ENCODE measurements at regions not wholly inside any gene's neighbourhood (a gene's known extent, or its start where the extent isn't known, plus 50 kb on each side); places are given as distances from the start of the nearest gene placed in this dataset.

GRCh38 chr15:94744080-94744793 is 512.9 kb downstream of the MCTP2 start:
- DNase-seq (ENCODE audit: low read depth): no peak
- TF ChIP-seq, protein P1, sequence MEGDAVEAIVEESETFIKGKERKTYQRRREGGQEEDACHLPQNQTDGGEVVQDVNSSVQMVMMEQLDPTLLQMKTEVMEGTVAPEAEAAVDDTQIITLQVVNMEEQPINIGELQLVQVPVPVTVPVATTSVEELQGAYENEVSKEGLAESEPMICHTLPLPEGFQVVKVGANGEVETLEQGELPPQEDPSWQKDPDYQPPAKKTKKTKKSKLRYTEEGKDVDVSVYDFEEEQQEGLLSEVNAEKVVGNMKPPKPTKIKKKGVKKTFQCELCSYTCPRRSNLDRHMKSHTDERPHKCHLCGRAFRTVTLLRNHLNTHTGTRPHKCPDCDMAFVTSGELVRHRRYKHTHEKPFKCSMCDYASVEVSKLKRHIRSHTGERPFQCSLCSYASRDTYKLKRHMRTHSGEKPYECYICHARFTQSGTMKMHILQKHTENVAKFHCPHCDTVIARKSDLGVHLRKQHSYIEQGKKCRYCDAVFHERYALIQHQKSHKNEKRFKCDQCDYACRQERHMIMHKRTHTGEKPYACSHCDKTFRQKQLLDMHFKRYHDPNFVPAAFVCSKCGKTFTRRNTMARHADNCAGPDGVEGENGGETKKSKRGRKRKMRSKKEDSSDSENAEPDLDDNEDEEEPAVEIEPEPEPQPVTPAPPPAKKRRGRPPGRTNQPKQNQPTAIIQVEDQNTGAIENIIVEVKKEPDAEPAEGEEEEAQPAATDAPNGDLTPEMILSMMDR (IDR thresholded peaks at IDR 0.05; ENCODE audit: control insufficient read depth, insufficient read depth, low read depth, low read length, missing control alignments): no peak
- no peak overlapping the region for H3K4me3 ChIP-seq (ENCODE audit: control insufficient read depth, low read depth, low read length)

- no peak overlapping the region for H3K4me3 ChIP-seq (ENCODE audit: control insufficient read depth, low read depth, low read length)
- TF ChIP-seq, protein P1 (IDR thresholded peaks at IDR 0.05; ENCODE audit: control insufficient read depth, insufficient read depth, low read depth, low read length, missing control alignments): no peak
- no peak for DNase-seq (ENCODE audit: low read depth)
These were observed 514.0 kb downstream of the MCTP2 start for GRCh38 chr15:94745371-94745770.

GRCh38 chr15:94747510-94747909 is 516.1 kb downstream of the MCTP2 start:
- no peak for DNase-seq (ENCODE audit: low read depth)
- TF ChIP-seq, protein P1 (IDR thresholded peaks at IDR 0.05; ENCODE audit: control insufficient read depth, insufficient read depth, low read depth, low read length, missing control alignments): no peak
- H3K4me3 ChIP-seq (ENCODE audit: control insufficient read depth, low read depth, low read length): no peak overlapping the region

GRCh38 chr15:94749811-94750617 is 518.7 kb downstream of the MCTP2 start:
- no peak overlapping the region for H3K4me3 ChIP-seq (ENCODE audit: control insufficient read depth, low read depth, low read length)
- TF ChIP-seq, protein P1 (IDR thresholded peaks at IDR 0.05; ENCODE audit: control insufficient read depth, insufficient read depth, low read depth, low read length, missing control alignments): no peak
- DNase-seq (ENCODE audit: low read depth): no peak

DNA sequence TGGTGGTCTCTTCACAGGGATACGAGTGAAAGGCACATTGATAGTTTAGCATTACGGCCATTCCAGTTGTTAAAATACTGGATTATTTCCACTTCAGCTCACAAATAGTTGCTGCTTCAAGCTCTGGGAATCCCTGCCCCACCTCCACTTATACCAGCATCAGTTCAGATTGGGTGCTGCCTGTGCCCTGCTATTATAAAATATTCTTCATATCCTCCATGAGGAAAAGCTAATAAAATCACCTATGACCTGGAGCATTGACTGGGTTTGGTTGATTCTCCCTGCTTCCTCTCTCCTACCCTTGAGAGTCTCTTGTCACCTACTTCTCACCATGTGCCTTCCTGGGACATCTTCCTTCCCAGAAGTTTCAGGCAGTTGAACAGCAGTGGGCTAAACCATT is 529.0 kb downstream of the MCTP2 start:
- DNase-seq (ENCODE audit: low read depth): no peak
- TF ChIP-seq, protein P1 (IDR thresholded peaks at IDR 0.05; ENCODE audit: control insufficient read depth, insufficient read depth, low read depth, low read length, missing control alignments): no peak
- no peak overlapping the region for H3K4me3 ChIP-seq (ENCODE audit: control insufficient read depth, low read depth, low read length)

- TF ChIP-seq, protein P1 (IDR thresholded peaks at IDR 0.05; ENCODE audit: control insufficient read depth, insufficient read depth, low read depth, low read length, missing control alignments): no peak
- no peak for DNase-seq (ENCODE audit: low read depth)
These were observed 530.2 kb downstream of the MCTP2 start for GRCh38 chr15:94761574-94761973.

More at GRCh38 chr15:94761574-94761973, 530.2 kb downstream of the MCTP2 start:
- H3K4me3 ChIP-seq (ENCODE audit: control insufficient read depth, low read depth, low read length): no peak overlapping the region

Measured in AG09309 (cell line).